Kidney epithelial cell (primary cell): ENCODE measurements at regions not wholly inside any gene's neighbourhood (a gene's known extent, or its start where the extent isn't known, plus 50 kb on each side); places are given as distances from the start of the nearest gene placed in this dataset.
"Not testable (repeated sequence)": the region's sequence is repeated elsewhere in the genome, so short reads cannot be mapped to it uniquely, and the experiment has no call there.

Source experiments
- DNase-seq: peaks from one replicate; pipeline ENCODE4 v3.0.0-alpha.2; 2010; ENCODE audit warnings: low read depth
- H3K27me3 ChIP-seq: 2 replicates; pipeline ENCODE4 v1.6.0; 2011; ENCODE audit warnings: low read length; ENCODE audit not compliant: control insufficient read depth, insufficient read depth
- H3K36me3 ChIP-seq: 2 replicates; pipeline ENCODE4 v1.5.1; 2011; ENCODE audit warnings: low read length; ENCODE audit not compliant: control insufficient read depth, insufficient read depth
- H3K4me3 ChIP-seq: 2 replicates; pipeline ENCODE4 v1.5.1; 2011; ENCODE audit warnings: low read depth, mild to moderate bottlenecking, control low read depth, low read length
- TF ChIP-seq, protein P1 (sequence below): IDR thresholded peaks from 2 replicates; pipeline ENCODE4 v1.5.1; 2011; ENCODE audit warnings: mild to moderate bottlenecking, moderate library complexity, low read length, control low read depth, inconsistent platforms; ENCODE audit not compliant: insufficient read depth, poor library complexity, severe bottlenecking

DNA sequence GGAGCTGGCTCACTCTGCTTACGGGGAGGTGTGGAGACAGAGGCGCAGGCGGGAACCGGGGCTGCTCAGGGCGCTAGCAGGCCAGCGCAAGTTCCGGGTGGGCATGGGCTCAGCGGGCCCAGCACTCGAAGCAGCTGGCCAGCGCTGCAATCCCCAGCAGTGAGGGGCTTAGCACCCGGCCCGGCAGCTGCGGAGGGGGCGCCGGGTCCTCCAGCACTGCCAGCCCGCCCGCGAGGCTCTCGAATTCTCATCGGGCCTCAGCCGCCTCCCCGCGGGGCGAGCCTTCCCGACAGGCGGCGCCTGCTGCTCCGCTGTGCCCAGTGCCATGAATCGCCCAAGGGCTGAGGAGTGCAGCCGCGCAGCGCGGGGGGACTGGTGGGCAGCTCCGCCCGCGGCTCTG is 78.6 kb upstream of the MITF start:
- no peaks in the 10 kb centered on the region for H3K27me3 ChIP-seq
- H3K4me3 ChIP-seq, result no peak overlapping the region
- TF ChIP-seq, protein P1, sequence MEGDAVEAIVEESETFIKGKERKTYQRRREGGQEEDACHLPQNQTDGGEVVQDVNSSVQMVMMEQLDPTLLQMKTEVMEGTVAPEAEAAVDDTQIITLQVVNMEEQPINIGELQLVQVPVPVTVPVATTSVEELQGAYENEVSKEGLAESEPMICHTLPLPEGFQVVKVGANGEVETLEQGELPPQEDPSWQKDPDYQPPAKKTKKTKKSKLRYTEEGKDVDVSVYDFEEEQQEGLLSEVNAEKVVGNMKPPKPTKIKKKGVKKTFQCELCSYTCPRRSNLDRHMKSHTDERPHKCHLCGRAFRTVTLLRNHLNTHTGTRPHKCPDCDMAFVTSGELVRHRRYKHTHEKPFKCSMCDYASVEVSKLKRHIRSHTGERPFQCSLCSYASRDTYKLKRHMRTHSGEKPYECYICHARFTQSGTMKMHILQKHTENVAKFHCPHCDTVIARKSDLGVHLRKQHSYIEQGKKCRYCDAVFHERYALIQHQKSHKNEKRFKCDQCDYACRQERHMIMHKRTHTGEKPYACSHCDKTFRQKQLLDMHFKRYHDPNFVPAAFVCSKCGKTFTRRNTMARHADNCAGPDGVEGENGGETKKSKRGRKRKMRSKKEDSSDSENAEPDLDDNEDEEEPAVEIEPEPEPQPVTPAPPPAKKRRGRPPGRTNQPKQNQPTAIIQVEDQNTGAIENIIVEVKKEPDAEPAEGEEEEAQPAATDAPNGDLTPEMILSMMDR, result no peak
- DNase-seq, result no peak
- no peaks in the 10 kb centered on the region for H3K36me3 ChIP-seq

- Histone ChIP-seq H3K27me3 (no peaks in the 10 kb centered on the region), H3K4me3 (no peak overlapping the region), H3K36me3 (no peaks in the 10 kb centered on the region)
- DNase-seq, result no peak
- TF ChIP-seq, protein P1, result no peak
These were observed 79.9 kb upstream of the MITF start for GRCh38 chr3:69659180-69659910.

- TF ChIP-seq, protein P1, result no peak
- no peak for DNase-seq
- H3K4me3 ChIP-seq, result no peak overlapping the region
- no peaks in the 10 kb centered on the region for H3K36me3 ChIP-seq
- no peaks in the 10 kb centered on the region for H3K27me3 ChIP-seq
These were observed 80.6 kb upstream of the MITF start for GRCh38 chr3:69658514-69659140.

- H3K4me3 ChIP-seq, H3K36me3 ChIP-seq, DNase-seq: not testable (repeated sequence)
These were observed 82.2 kb upstream of the MITF start for GRCh38 chr3:69657030-69657429.

GRCh38 chr3:69651765-69652164 is 87.5 kb upstream of the MITF start:
- DNase-seq, result no peak
- TF ChIP-seq, protein P1, result no peak
- no peaks in the 10 kb centered on the region for H3K36me3 ChIP-seq
- H3K27me3 ChIP-seq, result no peaks in the 10 kb centered on the region
- H3K4me3 ChIP-seq, result no peak overlapping the region

More at GRCh38 chr3:69657030-69657429, 82.2 kb upstream of the MITF start:
- H3K27me3 ChIP-seq, result not testable (repeated sequence)

- Histone ChIP-seq H3K4me3 (no peak overlapping the region), H3K36me3 (no peaks in the 10 kb centered on the region), H3K27me3 (no peaks in the 10 kb centered on the region)
- TF ChIP-seq, protein P1, result no peak
- no peak for DNase-seq
These were observed 89.2 kb upstream of the MITF start for GRCh38 chr3:69650066-69650419.
